GM12873 (cell line): ENCODE measurements at regions not wholly inside any gene's neighbourhood (a gene's known extent, or its start where the extent isn't known, plus 50 kb on each side); places are given as distances from the start of the nearest gene placed in this dataset.

Experiments used
- CTCF ChIP-seq: IDR thresholded peaks from 2 replicates; pipeline ENCODE4 v1.5.1; 2012; ENCODE audit warnings: low read depth, mild to moderate bottlenecking, moderate library complexity, low read length, control low read depth; ENCODE audit not compliant: insufficient read depth; ENCODE audit errors: missing control alignments

DNA sequence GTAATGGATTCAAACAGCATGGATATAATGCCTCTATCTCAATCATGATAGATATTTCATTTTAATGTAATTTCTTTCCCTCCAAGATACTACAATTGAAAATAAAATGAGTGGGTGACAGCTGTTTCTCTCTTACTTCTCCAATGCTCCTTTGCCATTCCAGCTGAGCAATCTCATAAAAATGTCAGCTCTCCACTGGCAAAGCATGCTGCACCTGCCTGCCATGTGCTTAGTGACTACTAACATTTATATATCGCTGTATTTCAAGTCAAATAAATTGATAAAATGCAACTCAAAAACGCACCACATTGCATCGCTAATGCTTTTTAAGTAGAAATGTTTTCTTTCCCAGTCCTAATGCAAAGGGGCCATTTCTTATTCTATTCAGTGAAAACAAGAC, 1093.9 kb downstream of the CBLN2 start:
- no peak for TF ChIP-seq CTCF

- TF ChIP-seq CTCF: no peak
Observed at GRCh38 chr18:71443706-71444480, 1100.2 kb downstream of the CBLN2 start.

DNA sequence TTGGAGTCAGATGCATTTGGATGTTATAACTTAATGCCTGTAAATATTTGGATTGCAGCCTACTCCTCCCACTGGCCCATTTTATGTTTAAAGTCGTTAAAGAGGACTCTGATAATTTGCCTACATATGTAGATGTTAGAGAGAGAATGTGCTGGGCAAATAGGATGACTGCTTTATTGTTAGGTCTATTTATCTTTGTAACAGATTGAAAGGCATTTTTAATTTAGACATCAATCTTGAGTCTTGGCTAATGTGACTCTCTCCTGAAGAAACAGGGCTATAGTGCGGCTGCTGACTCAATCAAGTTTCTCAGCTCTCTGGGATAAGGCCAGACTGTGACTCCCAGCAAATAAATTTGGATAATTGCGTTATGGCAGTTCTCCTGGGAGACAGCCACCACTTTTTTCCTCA, 1101.4 kb downstream of the CBLN2 start:
- TF ChIP-seq CTCF: no peak

- no peak for TF ChIP-seq CTCF
Observed at GRCh38 chr18:71441156-71441555, 1103.0 kb downstream of the CBLN2 start.

- no peak for TF ChIP-seq CTCF
Observed at GRCh38 chr18:71437511-71437910, 1106.6 kb downstream of the CBLN2 start.

GRCh38 chr18:71433373-71433772, 1110.8 kb downstream of the CBLN2 start:
- no peak for TF ChIP-seq CTCF

- TF ChIP-seq CTCF: no peak
Observed at GRCh38 chr18:71431689-71432088, 1112.5 kb downstream of the CBLN2 start.
